GM12873 (cell line): ENCODE measurements at regions not wholly inside any gene's neighbourhood (a gene's known extent, or its start where the extent isn't known, plus 50 kb on each side); places are given as distances from the start of the nearest gene placed in this dataset.

ENCODE experiments used
- CTCF ChIP-seq: IDR thresholded peaks from 2 replicates; pipeline ENCODE4 v1.5.1; 2012; ENCODE audit warnings: low read depth, mild to moderate bottlenecking, moderate library complexity, low read length, control low read depth; ENCODE audit not compliant: insufficient read depth; ENCODE audit errors: missing control alignments

GRCh38 chr3:69642606-69643005 is 96.7 kb upstream of the MITF start:
- TF ChIP-seq CTCF: no peak

- no peak for TF ChIP-seq CTCF
Measured at GRCh38 chr3:69639851-69640250, 99.4 kb upstream of the MITF start.

- no peak for TF ChIP-seq CTCF
Measured at GRCh38 chr3:69628951-69629350, 110.3 kb upstream of the MITF start.

- TF ChIP-seq CTCF: no peak
Measured at GRCh38 chr3:69613286-69613685, 126.0 kb upstream of the MITF start.

- TF ChIP-seq CTCF: no peak
Measured at GRCh38 chr3:69612791-69613190, 126.5 kb upstream of the MITF start.

- TF ChIP-seq CTCF: no peak
Measured at GRCh38 chr3:69607466-69608305, 131.6 kb upstream of the MITF start.

GRCh38 chr3:69605867-69606266 is 133.4 kb upstream of the MITF start:
- TF ChIP-seq CTCF: no peak
